ENCODE measurements at regions not wholly inside any gene's neighbourhood (a gene's known extent, or its start where the extent isn't known, plus 50 kb on each side); places are given as distances from the start of the nearest gene placed in this dataset.
"Not testable (repeated sequence)": the region's sequence is repeated elsewhere in the genome, so short reads cannot be mapped to it uniquely, and the experiment has no call there.

DNA sequence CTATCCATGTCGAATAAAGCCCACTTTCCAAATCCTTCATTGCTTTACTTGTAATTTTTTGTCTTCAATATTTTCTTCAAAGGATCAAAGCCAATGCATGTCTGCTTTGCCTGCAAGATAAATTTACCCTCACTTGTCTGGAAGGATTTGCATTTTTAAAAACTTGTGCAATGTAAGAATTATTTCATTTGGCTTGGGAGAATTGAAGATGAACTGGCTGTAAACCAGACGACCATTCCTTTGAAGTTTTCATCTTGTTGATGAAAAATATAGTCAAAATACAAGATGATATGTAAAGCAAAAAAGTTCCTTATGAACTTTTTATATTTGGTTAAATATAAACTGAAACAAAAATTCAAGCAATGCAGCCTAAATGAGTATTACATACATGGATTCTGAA is 225.0 kb downstream of the SLITRK1 start:
- Histone ChIP-seq H3K27me3 (no peaks in the 10 kb centered on the region), H3K36me3 (no peaks in the 10 kb centered on the region), H3K9me3 (no peaks in the 10 kb centered on the region), H3K4me3 (no peak overlapping the region), H3K4me1 (no peaks in the 10 kb centered on the region), H3K27ac (no peak overlapping the region)
- intact Hi-C loops (cut with DNase I; ENCODE audit: low total_unique reads) = no loop called here
- no peak for DNase-seq
- no peak for TF ChIP-seq POLR2A (IDR thresholded peaks at IDR 0.05)
- TF ChIP-seq, protein P1, sequence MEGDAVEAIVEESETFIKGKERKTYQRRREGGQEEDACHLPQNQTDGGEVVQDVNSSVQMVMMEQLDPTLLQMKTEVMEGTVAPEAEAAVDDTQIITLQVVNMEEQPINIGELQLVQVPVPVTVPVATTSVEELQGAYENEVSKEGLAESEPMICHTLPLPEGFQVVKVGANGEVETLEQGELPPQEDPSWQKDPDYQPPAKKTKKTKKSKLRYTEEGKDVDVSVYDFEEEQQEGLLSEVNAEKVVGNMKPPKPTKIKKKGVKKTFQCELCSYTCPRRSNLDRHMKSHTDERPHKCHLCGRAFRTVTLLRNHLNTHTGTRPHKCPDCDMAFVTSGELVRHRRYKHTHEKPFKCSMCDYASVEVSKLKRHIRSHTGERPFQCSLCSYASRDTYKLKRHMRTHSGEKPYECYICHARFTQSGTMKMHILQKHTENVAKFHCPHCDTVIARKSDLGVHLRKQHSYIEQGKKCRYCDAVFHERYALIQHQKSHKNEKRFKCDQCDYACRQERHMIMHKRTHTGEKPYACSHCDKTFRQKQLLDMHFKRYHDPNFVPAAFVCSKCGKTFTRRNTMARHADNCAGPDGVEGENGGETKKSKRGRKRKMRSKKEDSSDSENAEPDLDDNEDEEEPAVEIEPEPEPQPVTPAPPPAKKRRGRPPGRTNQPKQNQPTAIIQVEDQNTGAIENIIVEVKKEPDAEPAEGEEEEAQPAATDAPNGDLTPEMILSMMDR (IDR thresholded peaks at IDR 0.05) = no peak

DNA sequence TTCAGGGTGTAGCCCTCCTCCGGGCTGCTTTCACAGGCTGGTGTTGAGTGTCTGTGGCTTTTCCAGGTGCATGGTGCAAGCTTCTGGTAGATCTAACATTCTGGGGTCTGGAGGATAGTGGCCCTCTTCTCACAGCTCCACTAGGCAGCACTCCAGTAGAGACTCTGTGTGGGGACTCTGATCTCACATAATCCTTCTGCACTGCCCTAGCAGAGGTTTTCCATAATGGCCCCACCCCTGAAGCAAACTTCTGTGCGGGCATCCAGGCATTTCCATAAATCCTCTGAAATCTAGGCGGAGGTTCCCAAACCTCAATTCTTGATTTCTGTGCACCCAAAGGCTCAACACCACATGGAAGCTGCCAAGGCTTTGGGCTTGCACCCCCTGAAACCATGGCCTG is 239.7 kb downstream of the SLITRK1 start:
- H3K4me3 ChIP-seq; DNase-seq; H3K27ac ChIP-seq; H3K9me3 ChIP-seq; intact Hi-C loops (cut with DNase I; ENCODE audit: low total_unique reads); H3K4me1 ChIP-seq; H3K27me3 ChIP-seq; H3K36me3 ChIP-seq: not testable (repeated sequence)

GRCh38 chr13:83634601-83635000 is 247.7 kb downstream of the SLITRK1 start:
- intact Hi-C loops (cut with DNase I; ENCODE audit: low total_unique reads) = no loop called here
- Histone ChIP-seq H3K36me3 (no peaks in the 10 kb centered on the region), H3K9me3 (no peaks in the 10 kb centered on the region), H3K27me3 (no peaks in the 10 kb centered on the region), H3K27ac (no peak overlapping the region), H3K4me1 (no peaks in the 10 kb centered on the region), H3K4me3 (no peak overlapping the region)
- DNase-seq = no peak
- TF ChIP-seq, protein P1 (IDR thresholded peaks at IDR 0.05) = no peak
- no peak for TF ChIP-seq POLR2A (IDR thresholded peaks at IDR 0.05)

DNA sequence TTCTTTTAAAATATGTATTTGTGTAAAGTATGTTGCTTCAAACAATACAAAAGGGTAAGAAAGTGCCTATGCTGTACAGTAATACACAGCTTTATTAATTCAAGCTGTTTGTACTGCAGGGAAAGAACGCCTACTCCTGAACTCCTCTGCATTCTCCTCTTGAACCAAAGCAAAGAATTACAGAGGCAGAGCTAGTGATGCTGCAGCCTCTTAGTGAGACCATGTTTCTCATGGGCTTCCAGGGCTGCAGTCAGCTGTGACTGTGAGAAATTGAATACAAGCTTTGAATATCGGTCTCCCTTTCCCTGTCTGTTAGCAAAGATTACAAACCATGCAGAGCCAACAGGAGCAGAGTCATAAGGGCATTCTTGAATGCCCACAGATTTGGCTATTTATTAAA is 248.5 kb downstream of the SLITRK1 start:
- no peak for TF ChIP-seq POLR2A (IDR thresholded peaks at IDR 0.05)
- TF ChIP-seq, protein P1 (IDR thresholded peaks at IDR 0.05) = no peak
- Histone ChIP-seq H3K36me3 (no peaks in the 10 kb centered on the region), H3K27ac (no peak overlapping the region), H3K4me3 (no peak overlapping the region), H3K4me1 (no peaks in the 10 kb centered on the region), H3K27me3 (no peaks in the 10 kb centered on the region), H3K9me3 (no peaks in the 10 kb centered on the region)
- intact Hi-C loops (cut with DNase I; ENCODE audit: low total_unique reads) = no loop called here
- DNase-seq = no peak

DNA sequence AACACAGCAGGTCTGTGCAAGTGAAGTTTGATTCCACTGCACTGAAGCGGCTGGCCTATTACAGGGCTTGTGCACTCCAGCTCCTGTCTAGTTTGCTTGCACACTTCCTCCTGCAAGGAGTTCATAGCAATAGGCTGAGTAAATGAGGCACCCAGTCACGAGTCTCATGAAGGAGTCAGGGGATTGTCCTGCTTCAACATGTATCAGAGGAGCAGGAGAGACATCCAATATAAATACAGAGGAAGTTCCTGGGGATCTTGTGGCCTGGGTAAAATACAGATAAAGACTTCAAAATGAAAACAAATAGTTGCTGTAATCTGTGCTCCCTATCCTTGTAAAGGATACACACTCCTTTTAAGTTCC is 259.9 kb downstream of the SLITRK1 start:
- no peak for DNase-seq
- Histone ChIP-seq H3K4me3 (no peak overlapping the region), H3K27ac (no peak overlapping the region), H3K27me3 (no peaks in the 10 kb centered on the region), H3K9me3 (no peaks in the 10 kb centered on the region), H3K36me3 (no peaks in the 10 kb centered on the region), H3K4me1 (no peaks in the 10 kb centered on the region)
- TF ChIP-seq POLR2A (IDR thresholded peaks at IDR 0.05) = no peak
- TF ChIP-seq, protein P1 (IDR thresholded peaks at IDR 0.05) = no peak
- intact Hi-C loops (cut with DNase I; ENCODE audit: low total_unique reads) = no loop called here

GRCh38 chr13:83621765-83622421 is 260.4 kb downstream of the SLITRK1 start:
- no peak overlapping the region for H3K4me3 ChIP-seq
- H3K36me3 ChIP-seq = no peaks in the 10 kb centered on the region
- DNase-seq = no peak
- H3K27ac ChIP-seq = no peak overlapping the region
- H3K27me3 ChIP-seq = no peaks in the 10 kb centered on the region
- no peaks in the 10 kb centered on the region for H3K4me1 ChIP-seq
- intact Hi-C loops (cut with DNase I; ENCODE audit: low total_unique reads) = no loop called here
- H3K9me3 ChIP-seq = no peaks in the 10 kb centered on the region
- TF ChIP-seq, protein P1 (IDR thresholded peaks at IDR 0.05) = no peak
- no peak for TF ChIP-seq POLR2A (IDR thresholded peaks at IDR 0.05)
